Suprapubic skin (tissue), 3 donors: ENCODE measurements at regions not wholly inside any gene's neighbourhood (a gene's known extent, or its start where the extent isn't known, plus 50 kb on each side); places are given as distances from the start of the nearest gene placed in this dataset.

Source experiments
- CTCF ChIP-seq, 2 donors: fragments of 200-600 bp in 1 of 2; fragments of 450-650 bp in 1 of 2; sonication (generic) in 1 of 2; IDR thresholded peaks; one replicate each; pipeline ENCODE4 v1.5.1; 2016 to 2019; ENCODE audit warnings: antibody characterized with exemption in 2 of 2, mild to moderate bottlenecking in 1 of 2, moderate library complexity in 1 of 2
- EP300 ChIP-seq: sonication (generic); formaldehyde crosslinking; IDR thresholded peaks from one replicate; pipeline ENCODE4 v1.6.1; 2017; ENCODE audit warnings: antibody characterized with exemption
- POLR2A ChIP-seq, 2 donors: fragments of 450-650 bp; IDR thresholded peaks; one replicate each; pipeline ENCODE4 v1.6.1; 2017; ENCODE audit warnings: antibody characterized with exemption in 2 of 2, mild to moderate bottlenecking in 2 of 2, moderate library complexity in 2 of 2

- TF ChIP-seq CTCF (IDR thresholded peaks at IDR 0.05) (no peak), EP300 (no peak), POLR2A (IDR thresholded peaks at IDR 0.05) (no peak)
Measured at GRCh38 chr1:115492880-115493279, 148.9 kb upstream of the VANGL1 start.
